Astrocyte (in vitro differentiated cells and primary cell): ENCODE measurements at regions not wholly inside any gene's neighbourhood (a gene's known extent, or its start where the extent isn't known, plus 50 kb on each side); places are given as distances from the start of the nearest gene placed in this dataset.

Experiments
- DNase-seq: peaks from one replicate; pipeline ENCODE4 v3.0.0-alpha.2; 2010; ENCODE audit warnings: low read depth
- FAIRE-seq: peaks from 2 replicates; lab custom pipeline; 2011; peaks lifted over from hg19 to GRCh38; lab: Jason Lieb, UNC
- H2AFZ ChIP-seq: 2 replicates; pipeline ENCODE4 v1.6.0; 2012; ENCODE audit warnings: low read depth, low read length, inconsistent platforms
- H3K27ac ChIP-seq: 2 replicates; pipeline ENCODE4 v1.5.1; 2011; ENCODE audit warnings: low read depth, low read length, inconsistent platforms
- H3K27me3 ChIP-seq: 2 replicates; pipeline ENCODE4 v1.6.0; 2011; ENCODE audit warnings: low read length, inconsistent platforms; ENCODE audit not compliant: insufficient read depth
- H3K36me3 ChIP-seq: 2 replicates; pipeline ENCODE4 v1.5.1; 2011; ENCODE audit warnings: low read length, inconsistent platforms; ENCODE audit not compliant: insufficient read depth
- H3K4me1 ChIP-seq: 2 replicates; pipeline ENCODE4 v1.5.1; 2011; ENCODE audit warnings: low read length, inconsistent platforms; ENCODE audit not compliant: insufficient read depth
- H3K4me2 ChIP-seq: 2 replicates; pipeline ENCODE4 v1.6.0; 2012; ENCODE audit warnings: low read length, inconsistent platforms
- H3K4me3 ChIP-seq: 2 replicates; pipeline ENCODE4 v1.5.1; 2011; ENCODE audit warnings: low read depth, mild to moderate bottlenecking, low read length, inconsistent platforms; ENCODE audit not compliant: insufficient read depth
- H3K79me2 ChIP-seq: 2 replicates; pipeline ENCODE4 v1.6.0; 2012; ENCODE audit warnings: mild to moderate bottlenecking, low read length, inconsistent platforms; ENCODE audit not compliant: insufficient read depth
- H3K9ac ChIP-seq: 2 replicates; pipeline ENCODE4 v1.6.0; 2012; ENCODE audit warnings: mild to moderate bottlenecking, low read length, inconsistent platforms
- H3K9me3 ChIP-seq: 2 replicates; pipeline ENCODE4 v1.5.1; 2012; ENCODE audit warnings: low read depth, mild to moderate bottlenecking, low read length, inconsistent platforms; ENCODE audit not compliant: insufficient read depth
- H4K20me1 ChIP-seq: 2 replicates; pipeline ENCODE4 v1.6.0; 2012; ENCODE audit warnings: low read length, inconsistent platforms; ENCODE audit not compliant: insufficient read depth
- H3K27ac Mint-ChIP-seq: one replicate; pipeline ENCODE4 v1.8.0; 2021; ENCODE audit warnings: mild to moderate bottlenecking, mixed read lengths; ENCODE audit not compliant: unreplicated experiment
- H3K27me3 Mint-ChIP-seq: one replicate; pipeline ENCODE4 v1.8.0; 2021; ENCODE audit warnings: low read depth, mixed read lengths; ENCODE audit not compliant: unreplicated experiment
- H3K36me3 Mint-ChIP-seq: one replicate; pipeline ENCODE4 v1.8.0; 2021; ENCODE audit warnings: low read depth, mixed read lengths; ENCODE audit not compliant: unreplicated experiment
- H3K4me1 Mint-ChIP-seq: one replicate; pipeline ENCODE4 v1.8.0; 2021; ENCODE audit warnings: low read depth, mixed read lengths; ENCODE audit not compliant: unreplicated experiment
- H3K4me3 Mint-ChIP-seq: one replicate; pipeline ENCODE4 v1.8.0; 2021; ENCODE audit warnings: mild to moderate bottlenecking, moderate library complexity, mixed read lengths; ENCODE audit not compliant: unreplicated experiment
- H3K9me3 Mint-ChIP-seq: one replicate; pipeline ENCODE4 v1.8.0; 2021; ENCODE audit warnings: mild to moderate bottlenecking, mixed read lengths; ENCODE audit not compliant: unreplicated experiment
- CTCF ChIP-seq: IDR thresholded peaks from 2 replicates; pipeline ENCODE4 v1.5.1; 2011; ENCODE audit warnings: low read depth, mild to moderate bottlenecking, inconsistent platforms, low read length, moderate library complexity; ENCODE audit not compliant: insufficient read depth
- EZH2 ChIP-seq: IDR thresholded peaks from 2 replicates; pipeline ENCODE4 v1.6.1; 2012; ENCODE audit warnings: mild to moderate bottlenecking, low read length, inconsistent platforms; ENCODE audit not compliant: insufficient read depth

GRCh38 chr12:28878629-28879028 is 270.4 kb upstream of the FAR2 start:
- Histone ChIP-seq H2AFZ (no peak overlapping the region), H3K4me3 (no peak overlapping the region), H3K9me3 (no peaks in the 10 kb centered on the region), H4K20me1 (no peaks in the 10 kb centered on the region), H3K4me2 (no peak overlapping the region), H3K79me2 (no peaks in the 10 kb centered on the region), H3K27ac (no peak overlapping the region), H3K36me3 (no peaks in the 10 kb centered on the region), H3K9ac (no peak overlapping the region), H3K27me3 (no peaks in the 10 kb centered on the region), H3K4me1 (no peaks in the 10 kb centered on the region)
- H3K4me3 Mint-ChIP-seq = no peak overlapping the region
- H3K9me3 Mint-ChIP-seq = no peaks in the 10 kb centered on the region
- peaks cover 3% of the 10 kb centered on the region for H3K27me3 Mint-ChIP-seq
- H3K4me1 Mint-ChIP-seq = peaks cover 3% of the 10 kb centered on the region
- H3K36me3 Mint-ChIP-seq = peaks cover 2% of the 10 kb centered on the region
- TF ChIP-seq EZH2 = no peak
- TF ChIP-seq CTCF = no peak
- DNase-seq (no peak), FAIRE-seq (no peak)
- H3K27ac Mint-ChIP-seq = no peak overlapping the region

- Histone ChIP-seq H3K9ac (no peak overlapping the region), H4K20me1 (no peaks in the 10 kb centered on the region), H3K4me1 (no peaks in the 10 kb centered on the region), H3K27me3 (no peaks in the 10 kb centered on the region), H3K4me2 (no peak overlapping the region), H3K27ac (no peak overlapping the region), H3K9me3 (no peaks in the 10 kb centered on the region), H2AFZ (no peak overlapping the region), H3K79me2 (no peaks in the 10 kb centered on the region), H3K4me3 (no peak overlapping the region), H3K36me3 (no peaks in the 10 kb centered on the region)
- DNase-seq (no peak), FAIRE-seq (no peak)
- no peaks in the 10 kb centered on the region for H3K9me3 Mint-ChIP-seq
- H3K27me3 Mint-ChIP-seq = peaks cover 3% of the 10 kb centered on the region
- peaks cover 2% of the 10 kb centered on the region for H3K36me3 Mint-ChIP-seq
- no peak overlapping the region for H3K4me3 Mint-ChIP-seq
- no peak for TF ChIP-seq CTCF
- TF ChIP-seq EZH2 = no peak
- H3K27ac Mint-ChIP-seq = no peak overlapping the region
- H3K4me1 Mint-ChIP-seq = peaks cover 3% of the 10 kb centered on the region
Observed at GRCh38 chr12:28879379-28879778, 269.7 kb upstream of the FAR2 start.

GRCh38 chr12:28882444-28882843 is 266.6 kb upstream of the FAR2 start:
- H4K20me1 ChIP-seq = no peaks in the 10 kb centered on the region
- Mint-ChIP-seq H3K27ac (no peak overlapping the region), H3K4me1 (peaks cover 2% of the 10 kb centered on the region), H3K27me3 (no peaks in the 10 kb centered on the region), H3K9me3 (no peaks in the 10 kb centered on the region), H3K36me3 (peaks cover 2% of the 10 kb centered on the region), H3K4me3 (no peak overlapping the region)
- no peaks in the 10 kb centered on the region for H3K9me3 ChIP-seq
- H3K4me1 ChIP-seq = no peaks in the 10 kb centered on the region
- H2AFZ ChIP-seq = no peak overlapping the region
- H3K27ac ChIP-seq = no peak overlapping the region
- H3K27me3 ChIP-seq = no peaks in the 10 kb centered on the region
- TF ChIP-seq EZH2 (no peak), CTCF (no peak)
- DNase-seq = peak; percentile 85
- no peak overlapping the region for H3K9ac ChIP-seq
- no peak overlapping the region for H3K4me3 ChIP-seq
- H3K79me2 ChIP-seq = no peaks in the 10 kb centered on the region
- no peaks in the 10 kb centered on the region for H3K36me3 ChIP-seq
- peak; percentile 66 for FAIRE-seq
- H3K4me2 ChIP-seq = no peak overlapping the region
